ENCODE measurements at regions not wholly inside any gene's neighbourhood (a gene's known extent, or its start where the extent isn't known, plus 50 kb on each side); places are given as distances from the start of the nearest gene placed in this dataset.

DNA sequence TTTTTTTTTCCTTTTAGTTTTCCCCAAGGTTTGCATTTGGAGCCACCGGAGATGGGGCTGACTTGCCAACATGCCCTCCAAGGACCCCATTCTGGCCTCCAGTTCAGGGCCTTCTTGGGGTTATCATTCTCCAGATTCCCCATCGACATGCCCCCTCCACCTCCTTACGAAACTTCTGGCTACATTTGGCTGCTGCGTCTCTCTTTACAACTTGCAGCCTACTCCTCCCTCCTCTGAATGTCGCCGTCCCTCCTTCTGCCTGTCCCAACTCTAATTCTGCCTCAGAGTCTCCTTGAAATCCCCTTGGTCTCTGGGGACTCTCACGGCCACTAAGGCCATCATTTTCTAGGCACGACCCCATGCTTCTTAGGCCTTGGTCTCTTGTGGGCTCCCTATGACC is 72.2 kb upstream of the PODXL start:
- TF ChIP-seq, protein P1, sequence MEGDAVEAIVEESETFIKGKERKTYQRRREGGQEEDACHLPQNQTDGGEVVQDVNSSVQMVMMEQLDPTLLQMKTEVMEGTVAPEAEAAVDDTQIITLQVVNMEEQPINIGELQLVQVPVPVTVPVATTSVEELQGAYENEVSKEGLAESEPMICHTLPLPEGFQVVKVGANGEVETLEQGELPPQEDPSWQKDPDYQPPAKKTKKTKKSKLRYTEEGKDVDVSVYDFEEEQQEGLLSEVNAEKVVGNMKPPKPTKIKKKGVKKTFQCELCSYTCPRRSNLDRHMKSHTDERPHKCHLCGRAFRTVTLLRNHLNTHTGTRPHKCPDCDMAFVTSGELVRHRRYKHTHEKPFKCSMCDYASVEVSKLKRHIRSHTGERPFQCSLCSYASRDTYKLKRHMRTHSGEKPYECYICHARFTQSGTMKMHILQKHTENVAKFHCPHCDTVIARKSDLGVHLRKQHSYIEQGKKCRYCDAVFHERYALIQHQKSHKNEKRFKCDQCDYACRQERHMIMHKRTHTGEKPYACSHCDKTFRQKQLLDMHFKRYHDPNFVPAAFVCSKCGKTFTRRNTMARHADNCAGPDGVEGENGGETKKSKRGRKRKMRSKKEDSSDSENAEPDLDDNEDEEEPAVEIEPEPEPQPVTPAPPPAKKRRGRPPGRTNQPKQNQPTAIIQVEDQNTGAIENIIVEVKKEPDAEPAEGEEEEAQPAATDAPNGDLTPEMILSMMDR (IDR thresholded peaks at IDR 0.05; ENCODE audit: low read length), result no peak
- TF ChIP-seq EZH2 (IDR thresholded peaks at IDR 0.05; ENCODE audit: borderline replicate concordance, low read length), result no peak
